Endometrial microvascular endothelial cells (primary cell): ENCODE measurements at regions not wholly inside any gene's neighbourhood (a gene's known extent, or its start where the extent isn't known, plus 50 kb on each side); places are given as distances from the start of the nearest gene placed in this dataset.

ENCODE experiments used
- in situ Hi-C: cut with HindIII; loops from 2 replicates; pipeline ENCODE4 v1.10.0; 2017; ENCODE audit warnings: low sequenced_read_pairs, low pct_unique_long_range_greater_than_20kb; ENCODE audit errors: inconsistent ontology term

DNA sequence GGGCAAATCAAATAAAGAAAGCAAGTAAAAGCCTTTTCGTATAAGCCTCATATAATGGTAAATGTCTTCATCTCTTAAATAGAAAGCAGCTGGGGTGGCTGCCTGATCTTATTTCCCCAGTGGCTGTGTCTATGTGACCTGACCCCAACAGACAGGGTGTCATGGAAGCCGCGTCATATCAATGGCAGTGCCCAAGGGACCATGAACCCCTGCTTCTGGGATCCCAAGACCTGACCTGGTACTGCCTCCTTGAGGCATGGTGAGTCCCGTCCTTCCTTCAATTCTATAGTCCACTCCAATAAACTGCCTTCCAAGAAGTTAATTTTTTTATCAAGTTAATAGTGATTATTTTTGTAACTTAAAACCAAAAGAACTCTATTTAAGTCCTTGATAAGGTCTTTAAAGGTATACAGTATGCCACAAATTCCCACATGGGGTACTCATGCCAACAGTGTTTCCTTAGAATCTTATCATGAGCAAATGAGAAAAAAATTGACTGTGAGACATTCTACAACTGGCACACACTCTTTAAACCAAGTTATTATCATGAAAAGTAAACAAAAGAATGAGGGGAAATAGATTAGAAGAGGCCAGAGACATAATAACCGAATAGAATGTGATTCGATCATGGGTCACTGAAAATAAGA lies 104.6 kb downstream of the ADSS2 start:
- in situ Hi-C loops, result loop anchor here (25.0 kb wide), 1 partner anchor 90 kb away; no protein-coding TSS in a partner anchor

DNA sequence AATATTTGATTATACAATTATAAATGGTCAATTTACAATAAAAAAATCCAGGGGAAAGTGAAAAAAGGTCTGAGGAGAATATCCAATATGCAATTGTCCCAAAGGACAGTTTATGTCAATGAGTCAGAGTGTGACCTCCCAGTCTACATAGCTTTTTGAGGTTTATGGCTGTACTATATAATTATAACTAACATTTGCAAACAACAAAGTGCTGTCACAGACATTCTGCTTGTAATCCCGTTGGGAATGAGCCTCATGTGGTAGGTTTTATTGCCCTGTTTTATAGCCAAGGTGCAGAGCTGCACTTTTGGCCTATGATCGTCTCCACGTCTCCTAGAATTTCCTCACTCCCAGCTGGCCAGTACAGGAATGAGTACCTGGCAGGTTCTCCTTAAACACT lies 103.8 kb downstream of the ADSS2 start:
- in situ Hi-C loops, result loop anchor here (25.0 kb wide), 1 partner anchor 89 kb away; no protein-coding TSS in a partner anchor

DNA sequence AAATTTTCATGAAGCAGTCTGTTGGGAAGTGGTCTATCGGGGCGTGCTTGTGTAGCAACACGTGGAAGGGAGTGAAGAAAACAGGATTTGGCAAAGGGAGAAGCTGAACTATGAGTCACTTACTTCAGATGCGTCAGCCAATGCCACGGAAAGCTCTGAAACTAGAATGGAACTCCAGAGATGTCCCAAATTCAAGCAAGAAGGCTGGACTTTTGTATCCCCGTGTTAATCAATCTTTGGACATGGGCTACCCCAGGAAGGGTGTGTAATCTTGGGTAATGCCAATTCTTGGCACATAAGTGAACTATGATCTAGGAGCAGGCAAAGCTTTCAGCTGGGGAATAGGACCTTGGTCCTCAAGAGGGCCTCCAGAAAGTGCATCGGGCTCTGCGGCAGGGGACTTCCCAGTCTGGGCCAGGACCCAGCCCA lies 102.6 kb downstream of the ADSS2 start:
- in situ Hi-C loops, result loop anchor here (25.0 kb wide), 1 partner anchor 88 kb away; no protein-coding TSS in a partner anchor

GRCh38 chr1:244349581-244350001 lies 102.1 kb downstream of the ADSS2 start:
- in situ Hi-C loops, result loop anchor here (25.0 kb wide), 1 partner anchor 88 kb away; no protein-coding TSS in a partner anchor

GRCh38 chr1:244350027-244350426 lies 101.7 kb downstream of the ADSS2 start:
- in situ Hi-C loops, result no loop called here

GRCh38 chr1:244352156-244352830 lies 99.4 kb downstream of the ADSS2 start:
- in situ Hi-C loops, result no loop called here

GRCh38 chr1:244353551-244354091 lies 98.1 kb downstream of the ADSS2 start:
- in situ Hi-C loops, result no loop called here

DNA sequence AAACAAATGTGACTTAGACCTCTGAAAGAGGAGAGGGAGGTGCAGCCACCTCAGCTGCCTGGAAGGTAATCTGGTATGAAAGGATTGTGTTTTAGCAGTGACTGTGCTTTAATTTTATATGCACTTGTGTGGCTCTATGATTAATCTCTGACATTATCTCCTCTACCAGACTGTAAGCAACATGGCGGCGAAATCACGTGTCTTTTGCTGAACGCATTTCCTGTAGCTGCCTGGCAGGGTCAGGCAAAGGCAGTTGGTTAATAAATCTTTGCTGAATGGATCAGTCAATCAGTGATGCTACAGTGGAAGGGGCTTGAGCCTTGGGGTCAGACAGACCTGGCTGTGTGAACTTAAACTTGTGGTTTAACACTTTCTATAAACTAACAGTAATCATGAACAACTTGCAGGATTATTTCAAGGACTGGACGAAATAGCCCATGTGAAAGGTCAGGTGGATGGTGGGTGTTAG lies 96.9 kb downstream of the ADSS2 start:
- in situ Hi-C loops, result no loop called here

DNA sequence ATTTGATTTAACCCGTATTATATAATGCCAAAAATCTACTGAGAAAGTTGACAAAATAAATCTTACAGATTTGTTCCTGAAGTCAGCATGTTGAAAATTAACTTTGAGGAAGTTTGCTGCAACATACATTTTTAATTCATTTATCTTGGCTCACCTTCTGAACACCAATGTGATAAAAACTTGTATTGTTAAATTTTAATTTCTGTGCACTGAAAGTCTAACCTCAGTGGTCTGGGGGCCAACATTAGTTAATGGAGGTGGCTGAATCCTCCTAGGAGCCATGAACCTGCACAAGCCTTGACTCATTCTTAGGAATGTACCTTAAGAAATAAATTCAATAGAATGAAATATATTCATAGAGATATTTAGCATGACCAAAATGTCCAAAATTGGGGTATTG lies 95.3 kb downstream of the ADSS2 start:
- in situ Hi-C loops, result no loop called here
